HepG2 (cell line): ENCODE measurements at regions not wholly inside any gene's neighbourhood (a gene's known extent, or its start where the extent isn't known, plus 50 kb on each side); places are given as distances from the start of the nearest gene placed in this dataset.

ENCODE experiments used
- ATAC-seq: fragments of 200-7000 bp; cut with Tn5 transposase; 3 replicates; pipeline ENCODE4 v1.9.1; 2020; ENCODE audit warnings: mild to moderate bottlenecking, moderate library complexity
- BruUV-seq: library from RNA; stranded (reverse); fragments of 400-500 nt; replicated peaks from 2 replicates; lab custom pipeline; 2021; lab: Mats Ljungman, UMichigan
- CTCF ChIA-PET: fragments of 300-600 bp; formaldehyde crosslinking; extraction: SDS; loops from one replicate; lab custom pipeline; 2021; ENCODE audit warnings: low total read pairs, inconsistent platforms, low intra/inter-chr PET ratio; lab: Yijun Ruan, JAX
- POLR2A ChIA-PET: fragments of 350-600 bp; sonication (Branson Sonifier 250); formaldehyde crosslinking; loops from one replicate; lab custom pipeline; 2020; ENCODE audit warnings: antibody characterized with exemption, inconsistent platforms; lab: Yijun Ruan, JAX
- DNase-seq: peaks from one replicate; pipeline ENCODE4 v3.0.0-alpha.2; 2015; ENCODE audit warnings: low spot score
- FAIRE-seq: peaks from 3 replicates; lab custom pipeline; 2011; peaks lifted over from hg19 to GRCh38; lab: Jason Lieb, UNC
- H2AFZ ChIP-seq: one replicate; pipeline ENCODE4 v1.6.1; 2011; ENCODE audit warnings: low read length, inconsistent platforms
- H3K27ac ChIP-seq: fragments of 300-600 bp; 3 replicates; pipeline ENCODE4 v1.8.0; 2011; ENCODE audit warnings: mixed run types, mild to moderate bottlenecking, mixed read lengths, low read length, inconsistent platforms; ENCODE audit not compliant: insufficient read depth; ENCODE audit errors: extremely low read length
- H3K27me3 ChIP-seq, 2 experiments: fragments of 200-600 bp in 1 of 2; 2 replicates in 1 of 2; 3 replicates in 1 of 2; pipeline versions ENCODE4 v1.6.0 to v1.8.0; 2011; ENCODE audit warnings: low read length in 2 of 2, mild to moderate bottlenecking in 2 of 2, moderate library complexity in 2 of 2, inconsistent platforms in 1 of 2; ENCODE audit not compliant: insufficient read depth in 2 of 2, control insufficient read depth in 1 of 2
- H3K36me3 ChIP-seq, 2 experiments: fragments of 200-600 bp in 1 of 2; replicated peaks in 1 of 2; 2 replicates in 1 of 2; 3 replicates in 1 of 2; pipeline versions ENCODE4 v1.5.1 to v1.8.0; 2011; ENCODE audit warnings: low read length in 2 of 2, inconsistent platforms in 1 of 2; ENCODE audit not compliant: insufficient read depth in 2 of 2, control insufficient read depth in 1 of 2
- H3K4me1 ChIP-seq: 2 replicates; pipeline ENCODE4 v1.5.1; 2012; ENCODE audit warnings: low read length, inconsistent platforms; ENCODE audit not compliant: insufficient read depth
- H3K4me2 ChIP-seq: 2 replicates; pipeline ENCODE4 v1.6.0; 2011; ENCODE audit warnings: low read depth, low read length, inconsistent platforms
- H3K4me3 ChIP-seq, 3 experiments: fragments of 200-600 bp in 1 of 3; sonication (generic), shearing (Covaris generic) in 1 of 3; replicated peaks in 1 of 3; 2 replicates each; pipeline ENCODE4 v1.5.1; 2011 to 2016; ENCODE audit warnings: low read length in 3 of 3, inconsistent platforms in 2 of 3, low read depth in 2 of 3, mild to moderate bottlenecking in 2 of 3, control low read depth in 1 of 3, mixed read lengths in 1 of 3; ENCODE audit not compliant: insufficient read depth in 1 of 3
- H3K79me2 ChIP-seq: one replicate; pipeline ENCODE4 v1.6.1; 2011; ENCODE audit warnings: low read length, inconsistent platforms; ENCODE audit not compliant: insufficient read depth
- H3K9ac ChIP-seq: 2 replicates; pipeline ENCODE4 v1.6.0; 2011; ENCODE audit warnings: mild to moderate bottlenecking, low read depth, low read length, inconsistent platforms; ENCODE audit not compliant: insufficient read depth
- H3K9me3 ChIP-seq: 2 replicates; pipeline ENCODE4 v1.5.1; 2012; ENCODE audit warnings: mild to moderate bottlenecking, low read length
- H4K20me1 ChIP-seq: 2 replicates; pipeline ENCODE4 v1.6.0; 2011; ENCODE audit warnings: inconsistent platforms, mild to moderate bottlenecking, low read length, moderate library complexity; ENCODE audit not compliant: insufficient read depth
- KDM4B ChIP-seq: sonication (generic); formaldehyde crosslinking; IDR thresholded peaks from 2 replicates; pipeline ENCODE4 v1.4.0; 2020; ENCODE audit warnings: missing genetic modification reagents
- MZF1 ChIP-seq: sonication (generic); formaldehyde crosslinking; IDR thresholded peaks from 2 replicates; pipeline ENCODE4 v1.8.1; 2023; ENCODE audit warnings: mild to moderate bottlenecking, missing genetic modification reagents, borderline replicate concordance
- SCMH1 ChIP-seq: sonication (generic); formaldehyde crosslinking; IDR thresholded peaks from 2 replicates; pipeline ENCODE4 v1.9.0; 2021; ENCODE audit warnings: missing genetic modification reagents, mild to moderate bottlenecking, borderline replicate concordance
- SRSF1 ChIP-seq: fragments of 200-400 bp; formaldehyde crosslinking; optimal IDR thresholded peaks from 2 replicates; pipeline ENCODE3; 2017; ENCODE audit warnings: mild to moderate bottlenecking, low read depth, low read length, moderate library complexity
- TEAD2 ChIP-seq: sonication (generic); formaldehyde crosslinking; IDR thresholded peaks from 2 replicates; pipeline ENCODE4 v1.9.0; 2021; ENCODE audit warnings: missing genetic modification reagents
- ZBTB7B ChIP-seq: sonication (generic); formaldehyde crosslinking; IDR thresholded peaks from 2 replicates; pipeline ENCODE4 v1.4.0; 2020; ENCODE audit warnings: missing genetic modification reagents
- ZFY ChIP-seq: sonication (generic); formaldehyde crosslinking; IDR thresholded peaks from 2 replicates; pipeline ENCODE4 v1.4.0; 2020; ENCODE audit warnings: missing genetic modification reagents
- ZMYM4 ChIP-seq: sonication (generic); formaldehyde crosslinking; IDR thresholded peaks from 2 replicates; pipeline ENCODE4 v1.8.1; 2023; ENCODE audit warnings: mild to moderate bottlenecking, missing genetic modification reagents
- ZNF569 ChIP-seq: sonication (generic); formaldehyde crosslinking; IDR thresholded peaks from 2 replicates; pipeline ENCODE4 v1.5.0; 2020; ENCODE audit warnings: mild to moderate bottlenecking, missing genetic modification reagents, moderate library complexity, borderline replicate concordance
- WGBS: methylation state at CpG from one replicate; pipeline ENCODE4 v1.1.6; 2017; ENCODE audit warnings: low lambda C conversion rate; 5-methylcytosine and 5-hydroxymethylcytosine counted together
- in situ Hi-C: cut with HindIII; loops from 2 replicates; pipeline ENCODE4 v1.10.0; 2017; ENCODE audit warnings: low pct_unique_long_range_greater_than_20kb; ENCODE audit not compliant: extremely low pct_ligation_motif_present
- intact Hi-C: fragments of 100-400 bp; cut with micrococcal nuclease; formaldehyde crosslinking; loops from one replicate; pipeline ENCODE4 v1.10.0; 2022; ENCODE audit not compliant: unreplicated experiment
- TF ChIP-seq, protein P1 (sequence below): sonication (generic); formaldehyde crosslinking; IDR thresholded peaks from 2 replicates; pipeline ENCODE4 v1.5.0; 2020; ENCODE audit warnings: mild to moderate bottlenecking, missing genetic modification reagents, borderline replicate concordance
- TF ChIP-seq, protein P2 (sequence below): sonication (generic); formaldehyde crosslinking; IDR thresholded peaks from 2 replicates; pipeline ENCODE4 v1.4.0; 2020; ENCODE audit warnings: missing genetic modification reagents
- TF ChIP-seq, protein P3 (sequence below): sonication (generic); IDR thresholded peaks from 2 replicates; pipeline ENCODE4 v1.6.1; 2016; ENCODE audit warnings: low read depth, borderline replicate concordance
- TF ChIP-seq, protein P4 (sequence below): sonication (generic); formaldehyde crosslinking; IDR thresholded peaks from 2 replicates; pipeline ENCODE4 v1.4.0; 2020; ENCODE audit warnings: mild to moderate bottlenecking, missing genetic modification reagents

DNA sequence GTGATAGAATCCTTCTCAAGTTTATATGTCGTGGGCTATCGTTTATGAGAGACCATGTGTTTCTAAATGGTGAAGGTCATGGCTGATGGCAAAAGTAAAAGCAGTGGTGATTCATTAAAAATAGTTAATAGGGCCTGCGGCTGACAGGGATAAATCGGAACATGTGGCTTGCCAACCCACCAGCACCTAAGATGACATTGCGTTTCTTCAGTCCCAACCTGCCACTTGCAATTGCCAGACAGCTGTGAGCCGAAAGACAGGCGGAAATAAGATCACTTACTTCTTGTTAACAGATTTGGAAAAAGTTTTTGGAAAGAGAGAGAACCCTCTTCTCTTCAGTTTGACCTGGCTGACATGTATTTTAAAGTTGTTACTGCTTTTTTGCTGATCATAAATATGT lies 131.5 kb upstream of the MPPED2 start:
- in situ Hi-C loops, result no loop called here
- POLR2A ChIA-PET, result no interaction called here
- TF ChIP-seq SCMH1 (no peak), ZBTB7B (CRISPR knock-in tag) (no peak), ZMYM4 (CRISPR knock-in tag) (no peak), MZF1 (CRISPR knock-in tag) (no peak), TEAD2 (no peak), ZNF569 (no peak), KDM4B (CRISPR knock-in tag) (no peak), SRSF1 (no peak), ZFY (CRISPR knock-in tag) (no peak)
- TF ChIP-seq, protein P1, sequence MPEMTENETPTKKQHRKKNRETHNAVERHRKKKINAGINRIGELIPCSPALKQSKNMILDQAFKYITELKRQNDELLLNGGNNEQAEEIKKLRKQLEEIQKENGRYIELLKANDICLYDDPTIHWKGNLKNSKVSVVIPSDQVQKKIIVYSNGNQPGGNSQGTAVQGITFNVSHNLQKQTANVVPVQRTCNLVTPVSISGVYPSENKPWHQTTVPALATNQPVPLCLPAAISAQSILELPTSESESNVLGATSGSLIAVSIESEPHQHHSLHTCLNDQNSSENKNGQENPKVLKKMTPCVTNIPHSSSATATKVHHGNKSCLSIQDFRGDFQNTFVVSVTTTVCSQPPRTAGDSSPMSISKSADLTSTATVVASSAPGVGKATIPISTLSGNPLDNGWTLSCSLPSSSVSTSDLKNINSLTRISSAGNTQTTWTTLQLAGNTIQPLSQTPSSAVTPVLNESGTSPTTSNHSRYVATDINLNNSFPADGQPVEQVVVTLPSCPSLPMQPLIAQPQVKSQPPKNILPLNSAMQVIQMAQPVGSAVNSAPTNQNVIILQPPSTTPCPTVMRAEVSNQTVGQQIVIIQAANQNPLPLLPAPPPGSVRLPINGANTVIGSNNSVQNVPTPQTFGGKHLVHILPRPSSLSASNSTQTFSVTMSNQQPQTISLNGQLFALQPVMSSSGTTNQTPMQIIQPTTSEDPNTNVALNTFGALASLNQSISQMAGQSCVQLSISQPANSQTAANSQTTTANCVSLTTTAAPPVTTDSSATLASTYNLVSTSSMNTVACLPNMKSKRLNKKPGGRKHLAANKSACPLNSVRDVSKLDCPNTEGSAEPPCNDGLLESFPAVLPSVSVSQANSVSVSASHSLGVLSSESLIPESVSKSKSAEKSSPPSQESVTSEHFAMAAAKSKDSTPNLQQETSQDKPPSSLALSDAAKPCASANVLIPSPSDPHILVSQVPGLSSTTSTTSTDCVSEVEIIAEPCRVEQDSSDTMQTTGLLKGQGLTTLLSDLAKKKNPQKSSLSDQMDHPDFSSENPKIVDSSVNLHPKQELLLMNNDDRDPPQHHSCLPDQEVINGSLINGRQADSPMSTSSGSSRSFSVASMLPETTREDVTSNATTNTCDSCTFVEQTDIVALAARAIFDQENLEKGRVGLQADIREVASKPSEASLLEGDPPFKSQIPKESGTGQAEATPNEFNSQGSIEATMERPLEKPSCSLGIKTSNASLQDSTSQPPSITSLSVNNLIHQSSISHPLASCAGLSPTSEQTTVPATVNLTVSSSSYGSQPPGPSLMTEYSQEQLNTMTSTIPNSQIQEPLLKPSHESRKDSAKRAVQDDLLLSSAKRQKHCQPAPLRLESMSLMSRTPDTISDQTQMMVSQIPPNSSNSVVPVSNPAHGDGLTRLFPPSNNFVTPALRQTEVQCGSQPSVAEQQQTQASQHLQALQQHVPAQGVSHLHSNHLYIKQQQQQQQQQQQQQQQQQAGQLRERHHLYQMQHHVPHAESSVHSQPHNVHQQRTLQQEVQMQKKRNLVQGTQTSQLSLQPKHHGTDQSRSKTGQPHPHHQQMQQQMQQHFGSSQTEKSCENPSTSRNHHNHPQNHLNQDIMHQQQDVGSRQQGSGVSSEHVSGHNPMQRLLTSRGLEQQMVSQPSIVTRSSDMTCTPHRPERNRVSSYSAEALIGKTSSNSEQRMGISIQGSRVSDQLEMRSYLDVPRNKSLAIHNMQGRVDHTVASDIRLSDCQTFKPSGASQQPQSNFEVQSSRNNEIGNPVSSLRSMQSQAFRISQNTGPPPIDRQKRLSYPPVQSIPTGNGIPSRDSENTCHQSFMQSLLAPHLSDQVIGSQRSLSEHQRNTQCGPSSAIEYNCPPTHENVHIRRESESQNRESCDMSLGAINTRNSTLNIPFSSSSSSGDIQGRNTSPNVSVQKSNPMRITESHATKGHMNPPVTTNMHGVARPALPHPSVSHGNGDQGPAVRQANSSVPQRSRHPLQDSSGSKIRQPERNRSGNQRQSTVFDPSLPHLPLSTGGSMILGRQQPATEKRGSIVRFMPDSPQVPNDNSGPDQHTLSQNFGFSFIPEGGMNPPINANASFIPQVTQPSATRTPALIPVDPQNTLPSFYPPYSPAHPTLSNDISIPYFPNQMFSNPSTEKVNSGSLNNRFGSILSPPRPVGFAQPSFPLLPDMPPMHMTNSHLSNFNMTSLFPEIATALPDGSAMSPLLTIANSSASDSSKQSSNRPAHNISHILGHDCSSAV (CRISPR knock-in tag), result no peak
- TF ChIP-seq, protein P2, sequence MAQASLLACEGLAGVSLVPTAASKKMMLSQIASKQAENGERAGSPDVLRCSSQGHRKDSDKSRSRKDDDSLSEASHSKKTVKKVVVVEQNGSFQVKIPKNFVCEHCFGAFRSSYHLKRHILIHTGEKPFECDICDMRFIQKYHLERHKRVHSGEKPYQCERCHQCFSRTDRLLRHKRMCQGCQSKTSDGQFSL (CRISPR knock-in tag), result no peak
- TF ChIP-seq, protein P3, sequence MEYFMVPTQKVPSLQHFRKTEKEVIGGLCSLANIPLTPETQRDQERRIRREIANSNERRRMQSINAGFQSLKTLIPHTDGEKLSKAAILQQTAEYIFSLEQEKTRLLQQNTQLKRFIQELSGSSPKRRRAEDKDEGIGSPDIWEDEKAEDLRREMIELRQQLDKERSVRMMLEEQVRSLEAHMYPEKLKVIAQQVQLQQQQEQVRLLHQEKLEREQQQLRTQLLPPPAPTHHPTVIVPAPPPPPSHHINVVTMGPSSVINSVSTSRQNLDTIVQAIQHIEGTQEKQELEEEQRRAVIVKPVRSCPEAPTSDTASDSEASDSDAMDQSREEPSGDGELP, result no peak
- TF ChIP-seq, protein P4, sequence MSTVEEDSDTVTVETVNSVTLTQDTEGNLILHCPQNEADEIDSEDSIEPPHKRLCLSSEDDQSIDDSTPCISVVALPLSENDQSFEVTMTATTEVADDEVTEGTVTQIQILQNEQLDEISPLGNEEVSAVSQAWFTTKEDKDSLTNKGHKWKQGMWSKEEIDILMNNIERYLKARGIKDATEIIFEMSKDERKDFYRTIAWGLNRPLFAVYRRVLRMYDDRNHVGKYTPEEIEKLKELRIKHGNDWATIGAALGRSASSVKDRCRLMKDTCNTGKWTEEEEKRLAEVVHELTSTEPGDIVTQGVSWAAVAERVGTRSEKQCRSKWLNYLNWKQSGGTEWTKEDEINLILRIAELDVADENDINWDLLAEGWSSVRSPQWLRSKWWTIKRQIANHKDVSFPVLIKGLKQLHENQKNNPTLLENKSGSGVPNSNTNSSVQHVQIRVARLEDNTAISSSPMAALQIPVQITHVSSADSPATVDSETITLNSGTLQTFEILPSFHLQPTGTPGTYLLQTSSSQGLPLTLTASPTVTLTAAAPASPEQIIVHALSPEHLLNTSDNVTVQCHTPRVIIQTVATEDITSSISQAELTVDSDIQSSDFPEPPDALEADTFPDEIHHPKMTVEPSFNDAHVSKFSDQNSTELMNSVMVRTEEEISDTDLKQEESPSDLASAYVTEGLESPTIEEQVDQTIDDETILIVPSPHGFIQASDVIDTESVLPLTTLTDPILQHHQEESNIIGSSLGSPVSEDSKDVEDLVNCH (CRISPR knock-in tag), result no peak

More for the DNA sequence above, 131.5 kb upstream of the MPPED2 start:
- CTCF ChIA-PET, result no interaction called here
- Histone ChIP-seq H3K4me3 (no peak overlapping the region), H3K79me2 (no peaks in the 10 kb centered on the region), H3K27me3 (no peaks in the 10 kb centered on the region), H3K9ac (no peak overlapping the region), H2AFZ (no peak overlapping the region), H3K36me3 (no peaks in the 10 kb centered on the region), H3K4me1 (no peaks in the 10 kb centered on the region), H4K20me1 (no peaks in the 10 kb centered on the region), H3K27ac (no peak overlapping the region), H3K4me2 (no peak overlapping the region), H3K9me3 (no peaks in the 10 kb centered on the region)
- ATAC-seq (no peak), DNase-seq (no peak), FAIRE-seq (no peak)
- intact Hi-C loops, result no loop called here
- no TSS peak for BruUV-seq
- WGBS, result 17% methylated on average over 7 of the region's 7 CpGs
